GM06990 (cell line): ENCODE measurements at regions not wholly inside any gene's neighbourhood (a gene's known extent, or its start where the extent isn't known, plus 50 kb on each side); places are given as distances from the start of the nearest gene placed in this dataset.

Source experiments
- DNase-seq: peaks from one replicate; pipeline ENCODE4 v3.0.0-alpha.2; 2011; ENCODE audit not compliant: insufficient read length; ENCODE audit errors: extremely low read depth
- H3K27me3 ChIP-seq: replicated peaks from 2 replicates; pipeline ENCODE4 v1.6.0; 2011; ENCODE audit warnings: low read length; ENCODE audit not compliant: control insufficient read depth, insufficient read depth
- H3K36me3 ChIP-seq: 2 replicates; pipeline ENCODE4 v1.5.1; 2011; ENCODE audit warnings: low read length; ENCODE audit not compliant: control insufficient read depth, insufficient read depth
- H3K4me3 ChIP-seq: replicated peaks from 2 replicates; pipeline ENCODE4 v1.5.1; 2011; ENCODE audit warnings: low read depth, mild to moderate bottlenecking, control low read depth, low read length
- TF ChIP-seq, protein P1 (sequence below): IDR thresholded peaks from 2 replicates; pipeline ENCODE4 v1.5.1; 2011; ENCODE audit warnings: low read length, control low read depth, mild to moderate bottlenecking, inconsistent platforms; ENCODE audit not compliant: insufficient read depth, poor library complexity, severe bottlenecking

DNA sequence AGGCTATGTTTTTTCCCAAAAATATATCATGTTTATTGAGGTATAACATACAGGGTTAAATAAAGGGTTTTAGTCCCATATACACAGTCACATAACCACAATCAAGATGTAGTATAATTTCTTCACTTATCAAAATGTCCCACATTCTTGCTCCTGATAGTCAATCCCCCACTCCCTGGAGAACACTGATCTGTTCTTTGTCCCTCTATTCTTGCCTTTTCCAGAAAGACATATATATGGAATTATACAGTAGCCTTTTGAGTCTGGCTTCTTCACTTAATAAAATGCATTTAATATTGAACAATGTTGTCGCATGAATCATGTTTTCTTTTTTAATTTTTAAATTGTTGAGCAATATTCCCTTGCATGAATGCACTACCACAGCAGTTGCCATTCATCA lies 1059.7 kb downstream of the TSN start:
- no peak for DNase-seq
- Histone ChIP-seq H3K36me3 (no peaks in the 10 kb centered on the region), H3K4me3 (no peak overlapping the region), H3K27me3 (no peaks in the 10 kb centered on the region)
- TF ChIP-seq, protein P1, sequence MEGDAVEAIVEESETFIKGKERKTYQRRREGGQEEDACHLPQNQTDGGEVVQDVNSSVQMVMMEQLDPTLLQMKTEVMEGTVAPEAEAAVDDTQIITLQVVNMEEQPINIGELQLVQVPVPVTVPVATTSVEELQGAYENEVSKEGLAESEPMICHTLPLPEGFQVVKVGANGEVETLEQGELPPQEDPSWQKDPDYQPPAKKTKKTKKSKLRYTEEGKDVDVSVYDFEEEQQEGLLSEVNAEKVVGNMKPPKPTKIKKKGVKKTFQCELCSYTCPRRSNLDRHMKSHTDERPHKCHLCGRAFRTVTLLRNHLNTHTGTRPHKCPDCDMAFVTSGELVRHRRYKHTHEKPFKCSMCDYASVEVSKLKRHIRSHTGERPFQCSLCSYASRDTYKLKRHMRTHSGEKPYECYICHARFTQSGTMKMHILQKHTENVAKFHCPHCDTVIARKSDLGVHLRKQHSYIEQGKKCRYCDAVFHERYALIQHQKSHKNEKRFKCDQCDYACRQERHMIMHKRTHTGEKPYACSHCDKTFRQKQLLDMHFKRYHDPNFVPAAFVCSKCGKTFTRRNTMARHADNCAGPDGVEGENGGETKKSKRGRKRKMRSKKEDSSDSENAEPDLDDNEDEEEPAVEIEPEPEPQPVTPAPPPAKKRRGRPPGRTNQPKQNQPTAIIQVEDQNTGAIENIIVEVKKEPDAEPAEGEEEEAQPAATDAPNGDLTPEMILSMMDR, result no peak

- Histone ChIP-seq H3K36me3 (no peaks in the 10 kb centered on the region), H3K27me3 (no peaks in the 10 kb centered on the region), H3K4me3 (no peak overlapping the region)
- TF ChIP-seq, protein P1, result no peak
- DNase-seq, result no peak
Measured at GRCh38 chr2:122816803-122817202, 1061.4 kb downstream of the TSN start.

DNA sequence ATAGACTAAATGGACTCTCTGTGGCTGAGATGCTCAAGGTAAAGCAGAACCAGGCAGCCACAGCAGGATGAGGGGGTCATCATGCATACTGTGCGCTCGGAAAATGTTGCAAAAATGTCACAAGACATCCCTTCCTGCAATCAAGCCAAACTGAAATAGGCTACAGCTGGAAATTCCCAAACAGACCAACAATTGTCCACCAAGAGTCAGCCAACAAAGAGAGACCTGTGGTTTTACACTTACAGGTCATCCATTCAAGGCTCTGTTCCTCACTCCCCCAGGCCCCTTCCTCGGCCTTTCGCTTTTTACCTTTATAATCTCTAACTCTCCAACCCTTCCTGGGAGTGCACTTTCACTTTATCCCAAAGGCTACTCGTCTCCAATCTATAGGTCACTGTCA lies 1066.9 kb downstream of the TSN start:
- no peak for DNase-seq
- Histone ChIP-seq H3K36me3 (no peaks in the 10 kb centered on the region), H3K4me3 (no peak overlapping the region), H3K27me3 (no peaks in the 10 kb centered on the region)
- TF ChIP-seq, protein P1, result no peak

DNA sequence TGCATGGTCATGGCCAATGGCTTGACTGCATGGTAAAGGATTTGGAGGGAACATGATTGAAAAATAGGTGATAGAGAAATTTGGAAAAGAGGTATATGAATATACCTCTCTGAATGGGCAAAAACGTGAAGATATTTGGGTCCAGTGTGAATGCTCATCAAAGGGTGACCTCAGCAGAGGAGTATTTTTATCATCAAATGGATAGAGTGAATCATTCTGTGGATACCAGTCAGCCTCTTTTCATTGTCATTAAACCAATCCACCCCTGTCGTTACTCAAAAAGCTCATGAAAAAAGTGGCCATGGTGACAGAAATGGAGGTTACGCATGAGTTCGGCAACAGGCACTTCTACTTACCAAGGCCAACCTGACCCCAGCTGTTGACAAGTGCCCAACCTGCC lies 1074.7 kb downstream of the TSN start:
- TF ChIP-seq, protein P1, result no peak
- no peak overlapping the region for H3K4me3 ChIP-seq
- no peaks in the 10 kb centered on the region for H3K36me3 ChIP-seq
- H3K27me3 ChIP-seq, result no peaks in the 10 kb centered on the region
- DNase-seq, result no peak

DNA sequence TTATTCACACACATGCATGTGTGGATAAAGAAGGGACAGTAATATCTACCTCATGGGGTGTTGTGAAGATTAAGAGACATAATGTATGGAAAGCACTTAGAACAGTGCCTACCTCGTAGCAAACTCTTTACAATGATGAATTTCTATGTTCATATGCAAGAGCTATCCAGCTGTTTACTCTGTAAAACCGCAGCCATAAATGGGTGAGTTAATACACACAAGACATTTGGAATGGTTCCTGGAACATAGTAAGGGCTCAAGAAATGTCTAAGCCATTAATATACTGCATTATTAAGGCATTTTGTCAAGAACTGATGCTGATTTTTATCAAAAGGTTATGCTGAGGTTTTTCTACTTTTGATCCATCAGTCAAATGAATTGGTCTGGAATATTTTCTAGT lies 1076.2 kb downstream of the TSN start:
- DNase-seq, result no peak
- Histone ChIP-seq H3K4me3 (no peak overlapping the region), H3K27me3 (no peaks in the 10 kb centered on the region), H3K36me3 (no peaks in the 10 kb centered on the region)
- TF ChIP-seq, protein P1, result no peak

DNA sequence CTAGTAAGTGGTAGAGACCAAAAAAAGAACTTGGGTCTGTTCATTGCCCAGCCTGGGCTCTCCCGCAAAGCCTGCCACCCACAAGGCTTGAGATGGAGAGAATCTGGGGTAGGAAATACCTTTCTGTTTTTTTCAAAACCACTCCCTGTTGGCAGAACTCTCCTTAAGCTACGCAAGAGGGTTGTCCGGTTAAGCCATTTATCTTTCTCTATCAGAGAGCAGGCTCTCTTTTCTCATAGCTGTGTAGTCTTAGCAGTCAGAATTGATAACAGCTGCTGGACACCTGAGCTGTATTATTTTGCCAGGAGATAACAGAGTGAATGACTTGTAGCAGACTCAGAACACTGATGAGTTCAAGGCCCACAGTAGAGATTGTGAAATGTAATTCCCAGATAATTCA lies 1088.1 kb downstream of the TSN start:
- no peak for DNase-seq
- TF ChIP-seq, protein P1, result no peak
- Histone ChIP-seq H3K4me3 (no peak overlapping the region), H3K27me3 (no peaks in the 10 kb centered on the region), H3K36me3 (no peaks in the 10 kb centered on the region)
